ENCODE measurements at regions not wholly inside any gene's neighbourhood (a gene's known extent, or its start where the extent isn't known, plus 50 kb on each side); places are given as distances from the start of the nearest gene placed in this dataset.

- Histone ChIP-seq H3K4me3 (ENCODE audit: low read depth, low read length, poor library complexity, severe bottlenecking) (no peak overlapping the region), H3K27ac (ENCODE audit: low read depth, low read length, poor library complexity, severe bottlenecking) (no peak overlapping the region), H4K20me1 (ENCODE audit: insufficient read depth, low read length) (no peaks in the 10 kb centered on the region), H3K9me3 (ENCODE audit: low read length) (no peaks in the 10 kb centered on the region), H3K4me1 (ENCODE audit: insufficient read depth, low read length, poor library complexity, severe bottlenecking) (no peaks in the 10 kb centered on the region), H3K4me2 (ENCODE audit: low read length) (no peak overlapping the region), H2AFZ (ENCODE audit: low read length) (no peak overlapping the region), H3K36me3 (ENCODE audit: insufficient read depth, low read length) (no peaks in the 10 kb centered on the region), H3K9me2 (ENCODE audit: insufficient read depth, low read length) (no peaks in the 10 kb centered on the region), H3K79me2 (ENCODE audit: insufficient read depth, low read depth, low read length) (no peaks in the 10 kb centered on the region)
- no TSS peak for BruUV-seq (replicated peaks)
- intact Hi-C loops (cut with micrococcal nuclease; ENCODE audit: unreplicated experiment) = no loop called here
- no peak for DNase-seq (ENCODE audit: low spot score)
- ChIA-PET CTCF (ENCODE audit: unreplicated experiment) (no interaction called here), POLR2A (no interaction called here)
- no peak for TF ChIP-seq EZH2phosphoT487 (IDR thresholded peaks at IDR 0.05; ENCODE audit: borderline replicate concordance, low read depth, low read length)
- no peak for TF ChIP-seq CTCF (conservative IDR thresholded peaks at IDR 0.05; ENCODE audit: low read length)
Observed at GRCh38 chr17:6350806-6351205, 84.1 kb downstream of the AIPL1 start.

- ChIA-PET CTCF (ENCODE audit: unreplicated experiment) (no interaction called here), POLR2A (no interaction called here)
- Histone ChIP-seq H3K27ac (ENCODE audit: low read depth, low read length, poor library complexity, severe bottlenecking) (no peak overlapping the region), H3K9me2 (ENCODE audit: insufficient read depth, low read length) (no peaks in the 10 kb centered on the region), H3K4me2 (ENCODE audit: low read length) (no peak overlapping the region), H3K9me3 (ENCODE audit: low read length) (no peaks in the 10 kb centered on the region), H4K20me1 (ENCODE audit: insufficient read depth, low read length) (no peaks in the 10 kb centered on the region), H3K4me1 (ENCODE audit: insufficient read depth, low read length, poor library complexity, severe bottlenecking) (no peaks in the 10 kb centered on the region), H3K36me3 (ENCODE audit: insufficient read depth, low read length) (no peaks in the 10 kb centered on the region), H3K4me3 (ENCODE audit: low read depth, low read length, poor library complexity, severe bottlenecking) (no peak overlapping the region), H3K79me2 (ENCODE audit: insufficient read depth, low read depth, low read length) (no peaks in the 10 kb centered on the region), H2AFZ (ENCODE audit: low read length) (no peak overlapping the region)
- intact Hi-C loops (cut with micrococcal nuclease; ENCODE audit: unreplicated experiment) = no loop called here
- BruUV-seq (replicated peaks) = no TSS peak
- TF ChIP-seq CTCF (conservative IDR thresholded peaks at IDR 0.05; ENCODE audit: low read length) = no peak
- TF ChIP-seq EZH2phosphoT487 (IDR thresholded peaks at IDR 0.05; ENCODE audit: borderline replicate concordance, low read depth, low read length) = no peak
- DNase-seq (ENCODE audit: low spot score) = no peak
Observed at GRCh38 chr17:6348891-6349290, 86.0 kb downstream of the AIPL1 start.

- ChIA-PET POLR2A (no interaction called here), CTCF (ENCODE audit: unreplicated experiment) (no interaction called here)
- H4K20me1 ChIP-seq (ENCODE audit: insufficient read depth, low read length) = no peaks in the 10 kb centered on the region
- H3K9me3 ChIP-seq (ENCODE audit: low read length) = no peaks in the 10 kb centered on the region
- intact Hi-C loops (cut with micrococcal nuclease; ENCODE audit: unreplicated experiment) = no loop called here
- no peaks in the 10 kb centered on the region for H3K4me1 ChIP-seq (ENCODE audit: insufficient read depth, low read length, poor library complexity, severe bottlenecking)
- TF ChIP-seq EZH2phosphoT487 (IDR thresholded peaks at IDR 0.05; ENCODE audit: borderline replicate concordance, low read depth, low read length) (no peak), CTCF (conservative IDR thresholded peaks at IDR 0.05; ENCODE audit: low read length) (no peak)
- H3K36me3 ChIP-seq (ENCODE audit: insufficient read depth, low read length) = no peaks in the 10 kb centered on the region
- H3K27ac ChIP-seq (ENCODE audit: low read depth, low read length, poor library complexity, severe bottlenecking) = no peak overlapping the region
- H3K4me2 ChIP-seq (ENCODE audit: low read length) = no peak overlapping the region
- no peak for DNase-seq (ENCODE audit: low spot score)
- H2AFZ ChIP-seq (ENCODE audit: low read length) = no peak overlapping the region
- no peak overlapping the region for H3K4me3 ChIP-seq (ENCODE audit: low read depth, low read length, poor library complexity, severe bottlenecking)
- H3K9me2 ChIP-seq (ENCODE audit: insufficient read depth, low read length) = no peaks in the 10 kb centered on the region
- no TSS peak for BruUV-seq (replicated peaks)
- H3K79me2 ChIP-seq (ENCODE audit: insufficient read depth, low read depth, low read length) = no peaks in the 10 kb centered on the region
Observed at GRCh38 chr17:6347776-6348175, 87.1 kb downstream of the AIPL1 start.

Data from OCI-LY7 (cell line).